ENCODE measurements at regions not wholly inside any gene's neighbourhood (a gene's known extent, or its start where the extent isn't known, plus 50 kb on each side); places are given as distances from the start of the nearest gene placed in this dataset.

- no peak for TF ChIP-seq POLR2A (IDR thresholded peaks at IDR 0.05)
- no peak for TF ChIP-seq CTCF (IDR thresholded peaks at IDR 0.05)
Measured at GRCh38 chr2:117745537-117745936, 69.0 kb upstream of the DDX18 start.

Measured in Peyer's patch (tissue), 4 donors.